OCI-LY1 (cell line): ENCODE measurements at regions not wholly inside any gene's neighbourhood (a gene's known extent, or its start where the extent isn't known, plus 50 kb on each side); places are given as distances from the start of the nearest gene placed in this dataset.

Experiments
- EZH2 ChIP-seq: fragments of 200-600 bp; sonication (generic), shearing (Covaris generic); IDR thresholded peaks from 2 replicates; pipeline ENCODE4 v1.8.0; 2017; ENCODE audit warnings: borderline replicate concordance, mixed run types, mild to moderate bottlenecking, antibody characterized with exemption, low read length, moderate library complexity, mixed read lengths
- TF ChIP-seq, protein P1 (sequence below): fragments of 200-600 bp; sonication (generic), shearing (Covaris generic); IDR thresholded peaks from 2 replicates; pipeline ENCODE4 v1.5.1; 2017; ENCODE audit warnings: mild to moderate bottlenecking, antibody characterized with exemption, low read length, moderate library complexity, mixed read lengths

DNA sequence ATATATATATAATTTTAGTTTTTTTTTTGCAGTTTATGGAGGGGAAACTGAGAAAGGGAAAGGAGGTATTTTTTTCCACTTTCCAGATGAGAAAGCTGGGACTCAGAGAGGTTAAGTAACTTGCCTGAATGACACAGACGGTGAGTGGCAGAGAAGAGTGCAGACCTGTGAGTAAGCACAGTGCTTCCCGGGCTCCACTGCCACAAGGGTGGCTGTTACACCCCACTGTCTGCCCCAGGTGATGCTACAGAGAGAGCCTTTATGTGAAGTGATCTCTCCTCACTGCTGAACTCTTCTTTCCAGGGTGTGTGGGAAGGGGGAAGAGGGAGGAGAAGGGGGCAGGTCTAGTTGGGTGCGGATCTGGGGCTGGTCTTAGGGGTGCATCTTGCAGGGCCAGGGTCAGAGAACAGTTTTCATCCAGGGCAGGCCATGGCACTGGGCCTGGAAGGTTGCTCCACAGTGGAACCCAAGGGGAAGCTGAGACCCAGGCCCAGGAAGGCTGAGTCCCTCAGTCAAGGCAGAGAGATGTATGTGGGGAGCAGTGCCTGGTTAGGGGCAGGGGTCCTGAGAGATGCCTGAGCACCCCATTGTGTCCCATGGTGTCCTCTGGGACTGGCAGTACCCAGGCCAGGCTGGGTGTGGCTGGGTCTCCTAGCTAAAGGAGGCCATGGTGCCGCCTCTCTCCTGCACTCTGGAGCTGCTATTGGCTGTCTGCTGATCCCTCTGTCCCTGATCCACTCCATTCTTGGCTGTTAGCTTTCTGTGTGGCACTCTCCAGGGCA, 357.5 kb downstream of the PTPRU start:
- TF ChIP-seq, protein P1, sequence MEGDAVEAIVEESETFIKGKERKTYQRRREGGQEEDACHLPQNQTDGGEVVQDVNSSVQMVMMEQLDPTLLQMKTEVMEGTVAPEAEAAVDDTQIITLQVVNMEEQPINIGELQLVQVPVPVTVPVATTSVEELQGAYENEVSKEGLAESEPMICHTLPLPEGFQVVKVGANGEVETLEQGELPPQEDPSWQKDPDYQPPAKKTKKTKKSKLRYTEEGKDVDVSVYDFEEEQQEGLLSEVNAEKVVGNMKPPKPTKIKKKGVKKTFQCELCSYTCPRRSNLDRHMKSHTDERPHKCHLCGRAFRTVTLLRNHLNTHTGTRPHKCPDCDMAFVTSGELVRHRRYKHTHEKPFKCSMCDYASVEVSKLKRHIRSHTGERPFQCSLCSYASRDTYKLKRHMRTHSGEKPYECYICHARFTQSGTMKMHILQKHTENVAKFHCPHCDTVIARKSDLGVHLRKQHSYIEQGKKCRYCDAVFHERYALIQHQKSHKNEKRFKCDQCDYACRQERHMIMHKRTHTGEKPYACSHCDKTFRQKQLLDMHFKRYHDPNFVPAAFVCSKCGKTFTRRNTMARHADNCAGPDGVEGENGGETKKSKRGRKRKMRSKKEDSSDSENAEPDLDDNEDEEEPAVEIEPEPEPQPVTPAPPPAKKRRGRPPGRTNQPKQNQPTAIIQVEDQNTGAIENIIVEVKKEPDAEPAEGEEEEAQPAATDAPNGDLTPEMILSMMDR = no peak
- no peak for TF ChIP-seq EZH2
